Liver (tissue), 3 donors: ENCODE measurements at regions not wholly inside any gene's neighbourhood (a gene's known extent, or its start where the extent isn't known, plus 50 kb on each side); places are given as distances from the start of the nearest gene placed in this dataset.
A peak's percentile ranks its signal among the peaks of the same experiment; 100 is the strongest.
"Not testable (repeated sequence)": the region's sequence is repeated elsewhere in the genome, so short reads cannot be mapped to it uniquely, and the experiment has no call there.

Source experiments
- TAF1 ChIP-seq: conservative IDR thresholded peaks from 2 replicates; pipeline ENCODE4 v1.6.1; 2016; ENCODE audit warnings: antibody characterized with exemption, mild to moderate bottlenecking
- TF ChIP-seq, protein P1 (sequence below): fragments of 150-350 bp; IDR thresholded peaks from 2 replicates; pipeline ENCODE4 v1.5.1; 2017; ENCODE audit warnings: improper control_type of control experiment, low read depth, low read length; ENCODE audit not compliant: missing input control
- TF ChIP-seq, protein P2 (sequence below): IDR thresholded peaks from 2 replicates; pipeline ENCODE4 v1.6.1; 2016; ENCODE audit warnings: antibody characterized with exemption
- TF ChIP-seq, protein P3 (sequence below): IDR thresholded peaks from 2 replicates; pipeline ENCODE4 v1.6.1; 2016; ENCODE audit warnings: antibody characterized with exemption, mild to moderate bottlenecking
- TF ChIP-seq, protein P4 (sequence below): IDR thresholded peaks from 2 replicates; pipeline ENCODE4 v1.6.1; 2016; ENCODE audit warnings: antibody characterized with exemption
- TF ChIP-seq, protein P5 (sequence below): IDR thresholded peaks from 2 replicates; pipeline ENCODE4 v1.6.1; 2016; ENCODE audit warnings: antibody characterized with exemption
- donor health status: healthy.
- donor health status: healthy.

DNA sequence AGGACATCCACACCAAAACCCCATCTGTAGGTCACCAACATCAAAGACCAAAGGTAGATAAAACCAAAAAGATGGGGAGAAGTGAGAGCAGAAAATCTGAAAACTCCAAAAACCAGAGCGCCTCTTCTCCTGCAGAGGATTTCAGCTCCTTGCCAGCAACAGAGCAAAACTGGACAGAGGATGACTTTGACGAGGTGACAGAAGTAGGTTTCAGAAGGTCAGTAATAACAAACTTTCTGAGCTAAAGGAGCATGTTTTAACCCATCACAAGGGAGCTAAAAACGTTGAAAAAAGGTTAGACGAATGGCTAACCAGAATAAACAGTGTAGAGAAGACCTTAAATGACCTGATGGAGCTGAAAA lies 142.9 kb upstream of the FBXL7 start:
- TF ChIP-seq, protein P1, sequence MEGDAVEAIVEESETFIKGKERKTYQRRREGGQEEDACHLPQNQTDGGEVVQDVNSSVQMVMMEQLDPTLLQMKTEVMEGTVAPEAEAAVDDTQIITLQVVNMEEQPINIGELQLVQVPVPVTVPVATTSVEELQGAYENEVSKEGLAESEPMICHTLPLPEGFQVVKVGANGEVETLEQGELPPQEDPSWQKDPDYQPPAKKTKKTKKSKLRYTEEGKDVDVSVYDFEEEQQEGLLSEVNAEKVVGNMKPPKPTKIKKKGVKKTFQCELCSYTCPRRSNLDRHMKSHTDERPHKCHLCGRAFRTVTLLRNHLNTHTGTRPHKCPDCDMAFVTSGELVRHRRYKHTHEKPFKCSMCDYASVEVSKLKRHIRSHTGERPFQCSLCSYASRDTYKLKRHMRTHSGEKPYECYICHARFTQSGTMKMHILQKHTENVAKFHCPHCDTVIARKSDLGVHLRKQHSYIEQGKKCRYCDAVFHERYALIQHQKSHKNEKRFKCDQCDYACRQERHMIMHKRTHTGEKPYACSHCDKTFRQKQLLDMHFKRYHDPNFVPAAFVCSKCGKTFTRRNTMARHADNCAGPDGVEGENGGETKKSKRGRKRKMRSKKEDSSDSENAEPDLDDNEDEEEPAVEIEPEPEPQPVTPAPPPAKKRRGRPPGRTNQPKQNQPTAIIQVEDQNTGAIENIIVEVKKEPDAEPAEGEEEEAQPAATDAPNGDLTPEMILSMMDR, result not testable (repeated sequence)
- TF ChIP-seq, protein P2, sequence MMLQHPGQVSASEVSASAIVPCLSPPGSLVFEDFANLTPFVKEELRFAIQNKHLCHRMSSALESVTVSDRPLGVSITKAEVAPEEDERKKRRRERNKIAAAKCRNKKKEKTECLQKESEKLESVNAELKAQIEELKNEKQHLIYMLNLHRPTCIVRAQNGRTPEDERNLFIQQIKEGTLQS, result not testable (repeated sequence)
- TF ChIP-seq TAF1, result not testable (repeated sequence)
- TF ChIP-seq, protein P3, sequence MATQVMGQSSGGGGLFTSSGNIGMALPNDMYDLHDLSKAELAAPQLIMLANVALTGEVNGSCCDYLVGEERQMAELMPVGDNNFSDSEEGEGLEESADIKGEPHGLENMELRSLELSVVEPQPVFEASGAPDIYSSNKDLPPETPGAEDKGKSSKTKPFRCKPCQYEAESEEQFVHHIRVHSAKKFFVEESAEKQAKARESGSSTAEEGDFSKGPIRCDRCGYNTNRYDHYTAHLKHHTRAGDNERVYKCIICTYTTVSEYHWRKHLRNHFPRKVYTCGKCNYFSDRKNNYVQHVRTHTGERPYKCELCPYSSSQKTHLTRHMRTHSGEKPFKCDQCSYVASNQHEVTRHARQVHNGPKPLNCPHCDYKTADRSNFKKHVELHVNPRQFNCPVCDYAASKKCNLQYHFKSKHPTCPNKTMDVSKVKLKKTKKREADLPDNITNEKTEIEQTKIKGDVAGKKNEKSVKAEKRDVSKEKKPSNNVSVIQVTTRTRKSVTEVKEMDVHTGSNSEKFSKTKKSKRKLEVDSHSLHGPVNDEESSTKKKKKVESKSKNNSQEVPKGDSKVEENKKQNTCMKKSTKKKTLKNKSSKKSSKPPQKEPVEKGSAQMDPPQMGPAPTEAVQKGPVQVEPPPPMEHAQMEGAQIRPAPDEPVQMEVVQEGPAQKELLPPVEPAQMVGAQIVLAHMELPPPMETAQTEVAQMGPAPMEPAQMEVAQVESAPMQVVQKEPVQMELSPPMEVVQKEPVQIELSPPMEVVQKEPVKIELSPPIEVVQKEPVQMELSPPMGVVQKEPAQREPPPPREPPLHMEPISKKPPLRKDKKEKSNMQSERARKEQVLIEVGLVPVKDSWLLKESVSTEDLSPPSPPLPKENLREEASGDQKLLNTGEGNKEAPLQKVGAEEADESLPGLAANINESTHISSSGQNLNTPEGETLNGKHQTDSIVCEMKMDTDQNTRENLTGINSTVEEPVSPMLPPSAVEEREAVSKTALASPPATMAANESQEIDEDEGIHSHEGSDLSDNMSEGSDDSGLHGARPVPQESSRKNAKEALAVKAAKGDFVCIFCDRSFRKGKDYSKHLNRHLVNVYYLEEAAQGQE, result peak; percentile 9
- TF ChIP-seq, protein P4, sequence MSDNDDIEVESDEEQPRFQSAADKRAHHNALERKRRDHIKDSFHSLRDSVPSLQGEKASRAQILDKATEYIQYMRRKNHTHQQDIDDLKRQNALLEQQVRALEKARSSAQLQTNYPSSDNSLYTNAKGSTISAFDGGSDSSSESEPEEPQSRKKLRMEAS, result not testable (repeated sequence)
- TF ChIP-seq, protein P5, sequence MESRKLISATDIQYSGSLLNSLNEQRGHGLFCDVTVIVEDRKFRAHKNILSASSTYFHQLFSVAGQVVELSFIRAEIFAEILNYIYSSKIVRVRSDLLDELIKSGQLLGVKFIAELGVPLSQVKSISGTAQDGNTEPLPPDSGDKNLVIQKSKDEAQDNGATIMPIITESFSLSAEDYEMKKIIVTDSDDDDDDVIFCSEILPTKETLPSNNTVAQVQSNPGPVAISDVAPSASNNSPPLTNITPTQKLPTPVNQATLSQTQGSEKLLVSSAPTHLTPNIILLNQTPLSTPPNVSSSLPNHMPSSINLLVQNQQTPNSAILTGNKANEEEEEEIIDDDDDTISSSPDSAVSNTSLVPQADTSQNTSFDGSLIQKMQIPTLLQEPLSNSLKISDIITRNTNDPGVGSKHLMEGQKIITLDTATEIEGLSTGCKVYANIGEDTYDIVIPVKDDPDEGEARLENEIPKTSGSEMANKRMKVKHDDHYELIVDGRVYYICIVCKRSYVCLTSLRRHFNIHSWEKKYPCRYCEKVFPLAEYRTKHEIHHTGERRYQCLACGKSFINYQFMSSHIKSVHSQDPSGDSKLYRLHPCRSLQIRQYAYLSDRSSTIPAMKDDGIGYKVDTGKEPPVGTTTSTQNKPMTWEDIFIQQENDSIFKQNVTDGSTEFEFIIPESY, result not testable (repeated sequence)
